OCI-LY3 (cell line): ENCODE measurements at regions not wholly inside any gene's neighbourhood (a gene's known extent, or its start where the extent isn't known, plus 50 kb on each side); places are given as distances from the start of the nearest gene placed in this dataset.

Experiments used
- CTCF ChIP-seq: fragments of 200-600, 300-600 bp; sonication (generic); IDR thresholded peaks from 2 replicates; pipeline ENCODE4 v1.5.1; 2014; ENCODE audit warnings: antibody characterized with exemption, low read length, low read depth
- EZH2phosphoT487 ChIP-seq: fragments of 200-600 bp; shearing (Covaris generic); IDR thresholded peaks from 2 replicates; pipeline ENCODE4 v1.6.1; 2018; ENCODE audit warnings: antibody characterized with exemption, mixed run types, low read depth

- TF ChIP-seq CTCF: no peak
- TF ChIP-seq EZH2phosphoT487: no peak
Measured at GRCh38 chr4:23710298-23710697, 179.5 kb downstream of the PPARGC1A start.
